HepG2 (cell line): ENCODE measurements at regions not wholly inside any gene's neighbourhood (a gene's known extent, or its start where the extent isn't known, plus 50 kb on each side); places are given as distances from the start of the nearest gene placed in this dataset.

Experiments used
- CCDC6 ChIP-seq: sonication (generic); formaldehyde crosslinking; IDR thresholded peaks from 2 replicates; pipeline ENCODE4 v1.8.1; 2022; ENCODE audit warnings: mild to moderate bottlenecking, missing genetic modification reagents, moderate library complexity
- FOXP4 ChIP-seq: sonication (generic); formaldehyde crosslinking; IDR thresholded peaks from 2 replicates; pipeline ENCODE4 v1.4.0; 2020; ENCODE audit warnings: missing genetic modification reagents
- HOXD1 ChIP-seq: sonication (generic); formaldehyde crosslinking; IDR thresholded peaks from 2 replicates; pipeline ENCODE4 v1.5.0; 2020; ENCODE audit warnings: missing genetic modification reagents
- NFE2L2 ChIP-seq: fragments of 150-350 bp; IDR thresholded peaks from 2 replicates; pipeline ENCODE4 v1.6.1; 2014; ENCODE audit warnings: low read length
- SATB2 ChIP-seq: sonication (generic); formaldehyde crosslinking; IDR thresholded peaks from 2 replicates; pipeline ENCODE4 v1.5.0; 2020; ENCODE audit warnings: missing genetic modification reagents
- SRSF4 ChIP-seq: fragments of 200-400 bp; formaldehyde crosslinking; IDR thresholded peaks from one replicate; pipeline ENCODE4 v1.6.1; 2018; ENCODE audit warnings: mild to moderate bottlenecking, low read depth, low read length, moderate library complexity; ENCODE audit not compliant: poor library complexity, severe bottlenecking
- ZBTB44 ChIP-seq: sonication (generic); formaldehyde crosslinking; IDR thresholded peaks from 2 replicates; pipeline ENCODE4 v1.4.0; 2020; ENCODE audit warnings: missing genetic modification reagents
- ZNF136 ChIP-seq: sonication (generic); formaldehyde crosslinking; IDR thresholded peaks from 2 replicates; pipeline ENCODE4 v1.8.1; 2022; ENCODE audit warnings: low read depth, mild to moderate bottlenecking, moderate library complexity, missing genetic modification reagents
- ZNF264 ChIP-seq: sonication (generic); formaldehyde crosslinking; IDR thresholded peaks from 2 replicates; pipeline ENCODE4 v1.4.0; 2020; ENCODE audit warnings: missing genetic modification reagents
- ZNF326 ChIP-seq: sonication (generic); formaldehyde crosslinking; IDR thresholded peaks from 2 replicates; pipeline ENCODE4 v1.4.0; 2020; ENCODE audit warnings: missing genetic modification reagents, borderline replicate concordance
- ZNF383 ChIP-seq: sonication (generic); formaldehyde crosslinking; IDR thresholded peaks from 2 replicates; pipeline ENCODE4 v1.4.0; 2020; ENCODE audit warnings: missing genetic modification reagents, mild to moderate bottlenecking, borderline replicate concordance
- ZNF557 ChIP-seq: sonication (generic); formaldehyde crosslinking; IDR thresholded peaks from 2 replicates; pipeline ENCODE4 v1.4.0; 2020; ENCODE audit warnings: missing genetic modification reagents
- ZNF569 ChIP-seq: sonication (generic); formaldehyde crosslinking; IDR thresholded peaks from 2 replicates; pipeline ENCODE4 v1.5.0; 2020; ENCODE audit warnings: mild to moderate bottlenecking, missing genetic modification reagents, moderate library complexity, borderline replicate concordance
- ZSCAN9 ChIP-seq: IDR thresholded peaks from 2 replicates; pipeline ENCODE4 v1.6.1; 2016; ENCODE audit warnings: borderline replicate concordance
- TF ChIP-seq, protein P1 (sequence below), 2 experiments: fragments of 450-650 bp in 1 of 2; sonication (generic) in 1 of 2; formaldehyde crosslinking in 1 of 2; IDR thresholded peaks; 2 replicates each; pipeline versions ENCODE4 v1.6.1 to v1.8.0; 2016 to 2022; ENCODE audit warnings: antibody characterized with exemption in 1 of 2, mild to moderate bottlenecking in 1 of 2, missing genetic modification reagents in 1 of 2
- TF ChIP-seq, protein P2 (sequence below): sonication (generic); formaldehyde crosslinking; IDR thresholded peaks from 2 replicates; pipeline ENCODE4 v1.4.0; 2020; ENCODE audit warnings: mild to moderate bottlenecking, missing genetic modification reagents

GRCh38 chr21:19609611-19610010, 1206.0 kb upstream of the TMPRSS15 start (continued):
- TF ChIP-seq, protein P1, sequence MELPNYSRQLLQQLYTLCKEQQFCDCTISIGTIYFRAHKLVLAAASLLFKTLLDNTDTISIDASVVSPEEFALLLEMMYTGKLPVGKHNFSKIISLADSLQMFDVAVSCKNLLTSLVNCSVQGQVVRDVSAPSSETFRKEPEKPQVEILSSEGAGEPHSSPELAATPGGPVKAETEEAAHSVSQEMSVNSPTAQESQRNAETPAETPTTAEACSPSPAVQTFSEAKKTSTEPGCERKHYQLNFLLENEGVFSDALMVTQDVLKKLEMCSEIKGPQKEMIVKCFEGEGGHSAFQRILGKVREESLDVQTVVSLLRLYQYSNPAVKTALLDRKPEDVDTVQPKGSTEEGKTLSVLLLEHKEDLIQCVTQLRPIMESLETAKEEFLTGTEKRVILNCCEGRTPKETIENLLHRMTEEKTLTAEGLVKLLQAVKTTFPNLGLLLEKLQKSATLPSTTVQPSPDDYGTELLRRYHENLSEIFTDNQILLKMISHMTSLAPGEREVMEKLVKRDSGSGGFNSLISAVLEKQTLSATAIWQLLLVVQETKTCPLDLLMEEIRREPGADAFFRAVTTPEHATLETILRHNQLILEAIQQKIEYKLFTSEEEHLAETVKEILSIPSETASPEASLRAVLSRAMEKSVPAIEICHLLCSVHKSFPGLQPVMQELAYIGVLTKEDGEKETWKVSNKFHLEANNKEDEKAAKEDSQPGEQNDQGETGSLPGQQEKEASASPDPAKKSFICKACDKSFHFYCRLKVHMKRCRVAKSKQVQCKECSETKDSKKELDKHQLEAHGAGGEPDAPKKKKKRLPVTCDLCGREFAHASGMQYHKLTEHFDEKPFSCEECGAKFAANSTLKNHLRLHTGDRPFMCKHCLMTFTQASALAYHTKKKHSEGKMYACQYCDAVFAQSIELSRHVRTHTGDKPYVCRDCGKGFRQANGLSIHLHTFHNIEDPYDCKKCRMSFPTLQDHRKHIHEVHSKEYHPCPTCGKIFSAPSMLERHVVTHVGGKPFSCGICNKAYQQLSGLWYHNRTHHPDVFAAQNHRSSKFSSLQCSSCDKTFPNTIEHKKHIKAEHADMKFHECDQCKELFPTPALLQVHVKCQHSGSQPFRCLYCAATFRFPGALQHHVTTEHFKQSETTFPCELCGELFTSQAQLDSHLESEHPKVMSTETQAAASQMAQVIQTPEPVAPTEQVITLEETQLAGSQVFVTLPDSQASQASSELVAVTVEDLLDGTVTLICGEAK (IDR thresholded peaks at IDR 0.05), result no peak
- TF ChIP-seq, protein P1 (CRISPR knock-in tag; IDR thresholded peaks at IDR 0.05), result no peak
- TF ChIP-seq ZNF557 (CRISPR knock-in tag) (no peak), ZNF136 (CRISPR knock-in tag) (no peak), ZBTB44 (CRISPR knock-in tag) (no peak), SATB2 (no peak), FOXP4 (CRISPR knock-in tag) (no peak), ZNF383 (CRISPR knock-in tag) (no peak), ZNF569 (CRISPR knock-in tag) (no peak), SRSF4 (no peak), CCDC6 (CRISPR knock-in tag) (no peak), ZSCAN9 (CRISPR knock-in tag) (no peak), HOXD1 (CRISPR knock-in tag) (no peak), NFE2L2 (no peak), ZNF326 (CRISPR knock-in tag) (no peak), ZNF264 (CRISPR knock-in tag) (no peak)
- TF ChIP-seq, protein P2, sequence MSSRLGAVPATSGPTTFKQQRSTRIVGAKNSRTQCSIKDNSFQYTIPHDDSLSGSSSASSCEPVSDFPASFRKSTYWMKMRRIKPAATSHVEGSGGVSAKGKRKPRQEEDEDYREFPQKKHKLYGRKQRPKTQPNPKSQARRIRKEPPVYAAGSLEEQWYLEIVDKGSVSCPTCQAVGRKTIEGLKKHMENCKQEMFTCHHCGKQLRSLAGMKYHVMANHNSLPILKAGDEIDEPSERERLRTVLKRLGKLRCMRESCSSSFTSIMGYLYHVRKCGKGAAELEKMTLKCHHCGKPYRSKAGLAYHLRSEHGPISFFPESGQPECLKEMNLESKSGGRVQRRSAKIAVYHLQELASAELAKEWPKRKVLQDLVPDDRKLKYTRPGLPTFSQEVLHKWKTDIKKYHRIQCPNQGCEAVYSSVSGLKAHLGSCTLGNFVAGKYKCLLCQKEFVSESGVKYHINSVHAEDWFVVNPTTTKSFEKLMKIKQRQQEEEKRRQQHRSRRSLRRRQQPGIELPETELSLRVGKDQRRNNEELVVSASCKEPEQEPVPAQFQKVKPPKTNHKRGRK (CRISPR knock-in tag), result no peak
